Gastrocnemius medialis (tissue), 4 donors: ENCODE measurements at regions not wholly inside any gene's neighbourhood (a gene's known extent, or its start where the extent isn't known, plus 50 kb on each side); places are given as distances from the start of the nearest gene placed in this dataset.

Experiments used
- ATAC-seq, 2 donors: fragments of 150-250 bp; one replicate each; pipeline ENCODE4 v1.9.1; 2016
- DNase-seq, 2 donors: peaks; one replicate each; pipeline ENCODE4 v3.0.0-alpha.2; 2019
- H3K27ac ChIP-seq, 4 donors: fragments of 200-600 bp; sonication (generic); 1 replicate in 1 of 4; 2 replicates in 3 of 4; pipeline ENCODE4 v1.5.1; 2016 to 2018; ENCODE audit warnings: mild to moderate bottlenecking in 2 of 4, moderate library complexity in 1 of 4
- H3K27me3 ChIP-seq, 3 donors: fragments of 200-600 bp; sonication (generic) in 2 of 3; 1 replicate in 1 of 3; 2 replicates in 2 of 3; pipeline versions ENCODE4 v1.5.1 to v1.6.0; 2016 to 2019; ENCODE audit warnings: mild to moderate bottlenecking in 1 of 3, moderate library complexity in 1 of 3
- H3K36me3 ChIP-seq, 2 donors: fragments of 200-600 bp; sonication (generic) in 1 of 2; one replicate each; pipeline ENCODE4 v1.5.1; 2017 to 2018
- H3K4me1 ChIP-seq, 2 donors: fragments of 200-600 bp; sonication (generic) in 1 of 2; one replicate each; pipeline ENCODE4 v1.5.1; 2016 to 2017; ENCODE audit warnings: mild to moderate bottlenecking in 2 of 2
- H3K4me3 ChIP-seq, 4 donors: fragments of 200-600 bp; sonication (generic) in 3 of 4; 1 replicate in 1 of 4; 2 replicates in 3 of 4; pipeline ENCODE4 v1.5.1; 2016 to 2019; ENCODE audit warnings: mild to moderate bottlenecking in 2 of 4
- H3K9me3 ChIP-seq, 3 donors: fragments of 200-600 bp; sonication (generic) in 2 of 3; 1 replicate in 1 of 3; 2 replicates in 2 of 3; pipeline ENCODE4 v1.5.1; 2016 to 2019
- CTCF ChIP-seq, 5 experiments: fragments of 450-650 bp in 3 of 5; fragments of 200-600 bp in 2 of 5; sonication (generic) in 2 of 5; IDR thresholded peaks in 4 of 5; conservative IDR thresholded peaks in 1 of 5; 1 replicate in 4 of 5; 2 replicates in 1 of 5; pipeline ENCODE4 v1.5.1; 2016 to 2019; ENCODE audit warnings: antibody characterized with exemption in 5 of 5, mild to moderate bottlenecking in 3 of 5, moderate library complexity in 3 of 5
- POLR2A ChIP-seq, 2 donors: fragments of 450-650 bp; IDR thresholded peaks; one replicate each; pipeline ENCODE4 v1.6.1; 2017; ENCODE audit warnings: antibody characterized with exemption in 2 of 2, mild to moderate bottlenecking in 2 of 2, moderate library complexity in 2 of 2
- in situ Hi-C, 4 donors: fragments of 200-750 bp; cut with MboI; loops; one replicate each; pipeline versions ENCODE4 v1.15.0 to v1.8.0; 2017; ENCODE audit warnings: low sequenced_read_pairs in 4 of 4
- intact Hi-C: fragments of 100-400 bp; cut with DNase I; formaldehyde crosslinking; loops from one replicate; pipeline ENCODE4 v1.15.1; 2023; ENCODE audit warnings: low total_unique reads

- Histone ChIP-seq H3K27ac (peak overlapping the region in 3 of 4 donors; percentile 25 to 57 (median 38)), H3K36me3 (no peaks in the 10 kb centered on the region), H3K4me1 (peaks cover 4 to 6% of the 10 kb centered on the region in 2 donors), H3K27me3 (no peaks in the 10 kb centered on the region), H3K4me3 (no peak overlapping the region), H3K9me3 (no peaks in the 10 kb centered on the region)
- in situ Hi-C loops, result no loop called here
- ATAC-seq (no peak), DNase-seq (no peak)
- intact Hi-C loops, result no loop called here
- TF ChIP-seq POLR2A (IDR thresholded peaks at IDR 0.05) (no peak), CTCF (IDR thresholded peaks at IDR 0.05 in 4 of 5, conservative IDR thresholded peaks at IDR 0.05 in 1 of 5) (no peak)
These were observed 73.9 kb downstream of the LSM3 start for GRCh38 chr3:14252321-14253021.

- Histone ChIP-seq H3K36me3 (no peaks in the 10 kb centered on the region), H3K9me3 (no peaks in the 10 kb centered on the region), H3K27me3 (no peaks in the 10 kb centered on the region), H3K4me3 (no peak overlapping the region), H3K4me1 (peaks cover 4 to 6% of the 10 kb centered on the region in 2 donors), H3K27ac (peak overlapping the region; percentile 25 to 57 (median 45))
- intact Hi-C loops (no loop called here), in situ Hi-C loops (no loop called here)
- DNase-seq, result peak; percentile 29 to 68
- peak in 1 of 2 donors; percentile 45 for ATAC-seq
- TF ChIP-seq CTCF (IDR thresholded peaks at IDR 0.05 in 4 of 5, conservative IDR thresholded peaks at IDR 0.05 in 1 of 5) (no peak), POLR2A (IDR thresholded peaks at IDR 0.05) (no peak)
These were observed 74.5 kb downstream of the LSM3 start for GRCh38 chr3:14253022-14253706.

- H3K4me1 ChIP-seq, result peaks cover 4 to 6% of the 10 kb centered on the region in 2 donors
- ATAC-seq, result no peak
- H3K4me3 ChIP-seq, result no peak overlapping the region
- no peaks in the 10 kb centered on the region for H3K36me3 ChIP-seq
- H3K9me3 ChIP-seq, result no peaks in the 10 kb centered on the region
- H3K27me3 ChIP-seq, result no peaks in the 10 kb centered on the region
- in situ Hi-C loops, result no loop called here
- TF ChIP-seq CTCF (IDR thresholded peaks at IDR 0.05 in 4 of 5, conservative IDR thresholded peaks at IDR 0.05 in 1 of 5), result no peak
- no peak for TF ChIP-seq POLR2A (IDR thresholded peaks at IDR 0.05)
- intact Hi-C loops, result no loop called here
- H3K27ac ChIP-seq, result peak overlapping the region; percentile 1 to 52 (median 32)
- no peak for DNase-seq
These were observed 75.2 kb downstream of the LSM3 start for GRCh38 chr3:14253707-14254382.

GRCh38 chr3:14254812-14255702 lies 76.4 kb downstream of the LSM3 start:
- in situ Hi-C loops, result no loop called here
- no peak for DNase-seq
- intact Hi-C loops, result no loop called here

More at GRCh38 chr3:14254812-14255702, 76.4 kb downstream of the LSM3 start:
- TF ChIP-seq POLR2A (IDR thresholded peaks at IDR 0.05) (no peak), CTCF (IDR thresholded peaks at IDR 0.05 in 4 of 5, conservative IDR thresholded peaks at IDR 0.05 in 1 of 5) (no peak)
- no peaks in the 10 kb centered on the region for H3K9me3 ChIP-seq
- no peaks in the 10 kb centered on the region for H3K36me3 ChIP-seq
- H3K27ac ChIP-seq, result no peak overlapping the region
- no peak overlapping the region for H3K4me3 ChIP-seq
- H3K27me3 ChIP-seq, result no peaks in the 10 kb centered on the region
- ATAC-seq, result no peak
- H3K4me1 ChIP-seq, result peaks cover 4 to 6% of the 10 kb centered on the region in 2 donors
